Peyer's patch (tissue), 4 donors: ENCODE measurements at regions not wholly inside any gene's neighbourhood (a gene's known extent, or its start where the extent isn't known, plus 50 kb on each side); places are given as distances from the start of the nearest gene placed in this dataset.
"Not testable (repeated sequence)": the region's sequence is repeated elsewhere in the genome, so short reads cannot be mapped to it uniquely, and the experiment has no call there.

Experiments
- CTCF ChIP-seq, 6 experiments: fragments of 450-650 bp in 4 of 6; fragments of 200-600 bp in 2 of 6; sonication (generic) in 1 of 6; IDR thresholded peaks; one replicate each; pipeline ENCODE4 v1.5.1; 2017 to 2019; ENCODE audit warnings: antibody characterized with exemption in 6 of 6, mild to moderate bottlenecking in 3 of 6, moderate library complexity in 1 of 6
- POLR2A ChIP-seq, 2 donors: fragments of 450-650 bp; IDR thresholded peaks; one replicate each; pipeline ENCODE4 v1.5.1; 2017; ENCODE audit warnings: antibody characterized with exemption in 2 of 2, mild to moderate bottlenecking in 2 of 2, moderate library complexity in 2 of 2

GRCh38 chr4:135406597-135406996, 1205.0 kb upstream of the PABPC4L start:
- not testable (repeated sequence) for TF ChIP-seq CTCF, POLR2A (IDR thresholded peaks at IDR 0.05)
